Keratinocyte (primary cell): ENCODE measurements at regions not wholly inside any gene's neighbourhood (a gene's known extent, or its start where the extent isn't known, plus 50 kb on each side); places are given as distances from the start of the nearest gene placed in this dataset.

ENCODE experiments used
- DNase-seq: peaks from one replicate; pipeline ENCODE4 v3.0.0-alpha.2; 2011; ENCODE audit warnings: low read depth, missing footprints, low spot score
- FAIRE-seq: peaks from 2 replicates; lab custom pipeline; 2011; peaks lifted over from hg19 to GRCh38; lab: Jason Lieb, UNC
- H2AFZ ChIP-seq: 2 replicates; pipeline ENCODE4 v1.6.0; 2012; ENCODE audit warnings: low read length, control low read depth, inconsistent platforms; ENCODE audit not compliant: control insufficient read depth
- H3K27ac ChIP-seq: 2 replicates; pipeline ENCODE4 v1.5.1; 2011; ENCODE audit warnings: low read length; ENCODE audit not compliant: control insufficient read depth, insufficient read depth
- H3K27me3 ChIP-seq: 3 replicates; pipeline ENCODE4 v1.6.0; 2011; ENCODE audit warnings: low read length; ENCODE audit not compliant: control insufficient read depth, insufficient read depth; ENCODE audit errors: extremely low read depth
- H3K36me3 ChIP-seq, 2 experiments: 2 replicates in 1 of 2; 3 replicates in 1 of 2; pipeline ENCODE4 v1.5.1; 2011; ENCODE audit warnings: low read length in 2 of 2, mild to moderate bottlenecking in 1 of 2; ENCODE audit not compliant: control insufficient read depth in 2 of 2, insufficient read depth in 2 of 2; ENCODE audit errors: extremely low read depth in 1 of 2
- H3K4me1 ChIP-seq: 3 replicates; pipeline ENCODE4 v1.5.1; 2011; ENCODE audit warnings: low read length; ENCODE audit not compliant: control insufficient read depth, insufficient read depth; ENCODE audit errors: extremely low read depth
- H3K4me2 ChIP-seq: 3 replicates; pipeline ENCODE4 v1.6.0; 2011; ENCODE audit warnings: low read depth, low read length; ENCODE audit not compliant: control insufficient read depth, insufficient read depth; ENCODE audit errors: extremely low read depth
- H3K4me3 ChIP-seq, 3 experiments: fragments of 200-600 bp in 1 of 3; sonication (generic) in 1 of 3; 2 replicates in 2 of 3; 3 replicates in 1 of 3; pipeline ENCODE4 v1.5.1; 2011 to 2016; ENCODE audit warnings: low read length in 3 of 3, mild to moderate bottlenecking in 3 of 3, control low read depth in 2 of 3, inconsistent platforms in 1 of 3, low read depth in 1 of 3, mixed read lengths in 1 of 3, mixed run types in 1 of 3, moderate library complexity in 1 of 3; ENCODE audit not compliant: control insufficient read depth in 2 of 3, insufficient read depth in 2 of 3; ENCODE audit errors: extremely low read depth in 1 of 3
- H3K79me2 ChIP-seq: 2 replicates; pipeline ENCODE4 v1.6.0; 2012; ENCODE audit warnings: low read length; ENCODE audit not compliant: control insufficient read depth, insufficient read depth
- H3K9ac ChIP-seq: 3 replicates; pipeline ENCODE4 v1.6.0; 2011; ENCODE audit warnings: low read length; ENCODE audit not compliant: control insufficient read depth, insufficient read depth; ENCODE audit errors: extremely low read depth
- H3K9me1 ChIP-seq: 3 replicates; pipeline ENCODE4 v1.6.0; 2011; ENCODE audit warnings: low read length; ENCODE audit not compliant: control insufficient read depth, insufficient read depth; ENCODE audit errors: extremely low read depth
- H3K9me3 ChIP-seq: 2 replicates; pipeline ENCODE4 v1.5.1; 2012; ENCODE audit warnings: low read depth, low read length; ENCODE audit not compliant: control insufficient read depth
- H4K20me1 ChIP-seq: 3 replicates; pipeline ENCODE4 v1.6.0; 2011; ENCODE audit warnings: low read length; ENCODE audit not compliant: control insufficient read depth, insufficient read depth; ENCODE audit errors: extremely low read depth
- CTCF ChIP-seq, 3 experiments: IDR thresholded peaks in 1 of 3; conservative IDR thresholded peaks in 1 of 3; optimal IDR thresholded peaks in 1 of 3; 2 replicates in 2 of 3; 3 replicates in 1 of 3; pipeline versions ENCODE3 to v1.5.1; 2011; ENCODE audit warnings: low read length in 3 of 3, mild to moderate bottlenecking in 3 of 3, moderate library complexity in 2 of 3, control low read depth in 1 of 3, inconsistent platforms in 1 of 3; ENCODE audit not compliant: insufficient read depth in 2 of 3; ENCODE audit errors: extremely low read depth in 1 of 3
- EZH2 ChIP-seq: IDR thresholded peaks from one replicate; pipeline ENCODE4 v1.6.1; 2012; ENCODE audit warnings: inconsistent platforms, mild to moderate bottlenecking, low read length, moderate library complexity
- dilution Hi-C: fragments of 300-500 bp; cut with MboI; formaldehyde crosslinking; loops from one replicate; pipeline ENCODE4 v1.7.0; 2020; ENCODE audit warnings: low sequenced_read_pairs; ENCODE audit not compliant: extremely low pct_ligation_motif_present

DNA sequence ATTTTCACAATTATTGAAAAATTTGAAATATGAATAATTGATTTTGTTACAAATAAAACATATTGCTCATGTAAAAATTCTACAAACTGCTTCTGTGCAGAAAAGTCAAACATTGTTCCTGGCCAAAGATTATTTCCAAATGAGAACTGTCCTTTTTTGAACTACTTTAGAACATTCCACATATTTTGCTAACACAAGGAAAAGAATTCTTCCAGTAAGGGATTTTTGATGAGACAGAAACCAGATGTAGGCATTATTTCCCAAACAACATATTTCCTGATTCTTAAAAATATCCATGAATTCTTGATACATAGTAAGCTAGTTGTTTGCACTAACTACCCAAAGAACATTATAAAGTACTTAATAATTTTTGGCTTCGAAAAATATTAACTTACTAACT, 715.2 kb downstream of the CCDC85A start:
- Histone ChIP-seq H3K27me3 (no peaks in the 10 kb centered on the region), H3K4me2 (no peak overlapping the region), H3K9ac (no peak overlapping the region), H3K36me3 (no peaks in the 10 kb centered on the region), H3K4me1 (no peaks in the 10 kb centered on the region), H3K79me2 (no peaks in the 10 kb centered on the region), H3K27ac (no peak overlapping the region), H3K9me3 (no peaks in the 10 kb centered on the region), H3K9me1 (no peaks in the 10 kb centered on the region), H3K4me3 (no peak overlapping the region), H2AFZ (no peak overlapping the region), H4K20me1 (no peaks in the 10 kb centered on the region)
- no peak for DNase-seq
- no peak for TF ChIP-seq EZH2
- TF ChIP-seq CTCF (optimal IDR thresholded peaks at IDR 0.05 in 1 of 3, IDR thresholded peaks at IDR 0.05 in 1 of 3, conservative IDR thresholded peaks at IDR 0.05 in 1 of 3; ENCODE audit: extremely low read depth in 1 of 3, insufficient read depth in 2 of 3, low read length in 3 of 3) = no peak
- dilution Hi-C loops = no loop called here
- no peak for FAIRE-seq

DNA sequence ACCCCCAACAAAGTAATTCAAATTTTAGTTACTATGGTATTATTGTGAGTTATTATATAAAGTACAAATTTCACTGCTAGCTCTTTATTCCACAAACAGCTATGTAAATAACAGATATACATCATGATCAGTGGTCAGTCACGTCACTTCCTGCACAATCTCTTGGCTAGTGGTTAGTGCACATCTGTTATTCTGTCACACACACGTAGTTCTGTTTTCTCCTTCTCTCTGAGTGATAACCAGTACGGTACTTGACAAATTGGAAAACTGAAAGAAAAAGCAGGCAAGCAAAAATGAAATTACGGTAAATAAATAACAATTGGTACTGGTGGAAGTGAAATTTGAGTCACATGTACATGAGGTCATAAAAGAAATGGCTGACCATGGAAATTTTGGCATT, 728.7 kb downstream of the CCDC85A start:
- Histone ChIP-seq H3K9ac (no peak overlapping the region), H2AFZ (no peak overlapping the region), H3K4me3 (no peak overlapping the region), H3K36me3 (no peaks in the 10 kb centered on the region), H3K79me2 (no peaks in the 10 kb centered on the region), H3K4me2 (no peak overlapping the region), H3K27me3 (no peaks in the 10 kb centered on the region), H3K27ac (no peak overlapping the region), H3K9me1 (no peaks in the 10 kb centered on the region), H3K4me1 (no peaks in the 10 kb centered on the region), H4K20me1 (no peaks in the 10 kb centered on the region), H3K9me3 (no peaks in the 10 kb centered on the region)
- no peak for DNase-seq
- no peak for TF ChIP-seq CTCF (optimal IDR thresholded peaks at IDR 0.05 in 1 of 3, IDR thresholded peaks at IDR 0.05 in 1 of 3, conservative IDR thresholded peaks at IDR 0.05 in 1 of 3; ENCODE audit: extremely low read depth in 1 of 3, insufficient read depth in 2 of 3, low read length in 3 of 3)
- no peak for TF ChIP-seq EZH2
- no peak for FAIRE-seq
- dilution Hi-C loops = no loop called here
